ENCODE measurements at regions not wholly inside any gene's neighbourhood (a gene's known extent, or its start where the extent isn't known, plus 50 kb on each side); places are given as distances from the start of the nearest gene placed in this dataset.

DNA sequence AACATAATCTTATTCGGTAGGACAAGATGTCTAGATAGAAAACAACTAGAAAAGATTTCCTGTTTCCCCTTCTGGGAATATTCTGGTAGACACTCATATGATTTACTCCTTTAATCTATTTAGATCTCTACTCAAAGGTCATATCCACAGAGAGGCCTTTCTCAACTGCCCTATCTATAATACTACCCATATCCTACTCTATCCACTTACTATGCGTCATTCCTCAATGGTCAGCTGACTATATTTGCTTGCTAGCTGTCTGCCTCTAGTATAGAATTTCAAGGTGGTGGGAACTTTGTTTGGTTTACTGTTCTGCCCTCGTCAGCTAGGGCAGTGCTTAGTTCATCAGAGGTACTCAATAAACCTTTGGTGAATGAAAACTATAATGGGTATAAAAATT is 157.8 kb upstream of the PKP2 start:
- TF ChIP-seq, protein P1, sequence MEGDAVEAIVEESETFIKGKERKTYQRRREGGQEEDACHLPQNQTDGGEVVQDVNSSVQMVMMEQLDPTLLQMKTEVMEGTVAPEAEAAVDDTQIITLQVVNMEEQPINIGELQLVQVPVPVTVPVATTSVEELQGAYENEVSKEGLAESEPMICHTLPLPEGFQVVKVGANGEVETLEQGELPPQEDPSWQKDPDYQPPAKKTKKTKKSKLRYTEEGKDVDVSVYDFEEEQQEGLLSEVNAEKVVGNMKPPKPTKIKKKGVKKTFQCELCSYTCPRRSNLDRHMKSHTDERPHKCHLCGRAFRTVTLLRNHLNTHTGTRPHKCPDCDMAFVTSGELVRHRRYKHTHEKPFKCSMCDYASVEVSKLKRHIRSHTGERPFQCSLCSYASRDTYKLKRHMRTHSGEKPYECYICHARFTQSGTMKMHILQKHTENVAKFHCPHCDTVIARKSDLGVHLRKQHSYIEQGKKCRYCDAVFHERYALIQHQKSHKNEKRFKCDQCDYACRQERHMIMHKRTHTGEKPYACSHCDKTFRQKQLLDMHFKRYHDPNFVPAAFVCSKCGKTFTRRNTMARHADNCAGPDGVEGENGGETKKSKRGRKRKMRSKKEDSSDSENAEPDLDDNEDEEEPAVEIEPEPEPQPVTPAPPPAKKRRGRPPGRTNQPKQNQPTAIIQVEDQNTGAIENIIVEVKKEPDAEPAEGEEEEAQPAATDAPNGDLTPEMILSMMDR (IDR thresholded peaks at IDR 0.05) = no peak
- TF ChIP-seq POLR2A (IDR thresholded peaks at IDR 0.05) = no peak

Data from esophagus squamous epithelium (tissue), 4 donors.